Small intestine (tissue), 7 donors: ENCODE measurements at regions not wholly inside any gene's neighbourhood (a gene's known extent, or its start where the extent isn't known, plus 50 kb on each side); places are given as distances from the start of the nearest gene placed in this dataset.

Experiments
- DNase-seq, 2 donors: peaks; one replicate each; pipeline versions ENCODE4 v3.0.0 to v3.0.0-alpha.2; 2013
- FAIRE-seq: peaks from 2 replicates; lab custom pipeline; 2012; peaks lifted over from hg19 to GRCh38; lab: Jason Lieb, UNC
- H3K27ac ChIP-seq, 3 donors: one replicate each; pipeline ENCODE4 v1.5.1; 2013; ENCODE audit warnings: low read length in 2 of 3, mild to moderate bottlenecking in 2 of 3, control low read depth in 1 of 3, inconsistent platforms in 1 of 3, low read depth in 1 of 3, moderate library complexity in 1 of 3
- H3K27me3 ChIP-seq, 3 donors: one replicate each; pipeline ENCODE4 v1.6.1; 2013; ENCODE audit warnings: low read length in 3 of 3, inconsistent platforms in 1 of 3; ENCODE audit not compliant: control insufficient read depth in 3 of 3, insufficient read depth in 3 of 3
- H3K36me3 ChIP-seq, 3 donors: one replicate each; pipeline ENCODE4 v1.6.1; 2013; ENCODE audit warnings: low read length in 3 of 3, inconsistent platforms in 1 of 3, low read depth in 1 of 3, mild to moderate bottlenecking in 1 of 3, moderate library complexity in 1 of 3; ENCODE audit not compliant: control insufficient read depth in 3 of 3, insufficient read depth in 2 of 3
- H3K4me1 ChIP-seq, 3 donors: one replicate each; pipeline ENCODE4 v1.6.1; 2013; ENCODE audit warnings: low read length in 2 of 3, inconsistent platforms in 1 of 3, low read depth in 1 of 3, mild to moderate bottlenecking in 1 of 3, moderate library complexity in 1 of 3; ENCODE audit not compliant: control insufficient read depth in 3 of 3, insufficient read depth in 2 of 3
- H3K4me3 ChIP-seq, 3 donors: one replicate each; pipeline ENCODE4 v1.5.1; 2013; ENCODE audit warnings: low read length in 3 of 3, control low read depth in 1 of 3, inconsistent platforms in 1 of 3, low read depth in 1 of 3, mild to moderate bottlenecking in 1 of 3, moderate library complexity in 1 of 3
- H3K9me3 ChIP-seq, 2 donors: one replicate each; pipeline ENCODE4 v1.6.1; 2013; ENCODE audit warnings: low read depth in 1 of 2, low read length in 1 of 2; ENCODE audit not compliant: control insufficient read depth in 2 of 2, insufficient read depth in 1 of 2
- WGBS, 3 donors: extraction: QIAGEN DNeasy Blood & Tissue Kit; methylation state at CpG; one replicate each; pipeline ENCODE4 v1.1.7; 2013; 5-methylcytosine and 5-hydroxymethylcytosine counted together
- donor health status: healthy with polysubstance abuse.
- donor health status: control.
- donor health status: control.
- donor health status: Bipolar disorder and iron deficiency.
- donor health status: healthy.

- Histone ChIP-seq H3K9me3 (no peaks in the 10 kb centered on the region), H3K4me1 (no peaks in the 10 kb centered on the region), H3K27ac (no peak overlapping the region), H3K36me3 (no peaks in the 10 kb centered on the region), H3K27me3 (no peaks in the 10 kb centered on the region), H3K4me3 (no peak overlapping the region)
- 79 to 91% (median 80%) methylated on average over 1 of the region's 1 CpG for WGBS, 3 donors
- DNase-seq (no peak), FAIRE-seq (no peak)
These were observed 87.4 kb upstream of the LRRC55 start for GRCh38 chr11:57094181-57094935.

GRCh38 chr11:57095417-57095816 is 86.3 kb upstream of the LRRC55 start:
- FAIRE-seq (no peak), DNase-seq (no peak)
- Histone ChIP-seq H3K4me3 (no peak overlapping the region), H3K4me1 (no peaks in the 10 kb centered on the region), H3K36me3 (no peaks in the 10 kb centered on the region), H3K27ac (no peak overlapping the region), H3K27me3 (no peaks in the 10 kb centered on the region), H3K9me3 (no peaks in the 10 kb centered on the region)
- 64 to 85% (median 72%) methylated on average over 3 of the region's 3 CpGs for WGBS, 3 donors

- 73 to 77% (median 74%) methylated on average over 3 of the region's 3 CpGs for WGBS, 3 donors
These were observed 85.9 kb upstream of the LRRC55 start for GRCh38 chr11:57095896-57096295.

GRCh38 chr11:57097149-57097548 is 84.6 kb upstream of the LRRC55 start:
- no peaks in the 10 kb centered on the region for H3K4me1 ChIP-seq
- H3K36me3 ChIP-seq, result no peaks in the 10 kb centered on the region
- FAIRE-seq (no peak), DNase-seq (no peak)
- no peak overlapping the region for H3K4me3 ChIP-seq
- H3K27ac ChIP-seq, result no peak overlapping the region
- WGBS, 3 donors, result 76 to 87% (median 86%) methylated on average over 2 of the region's 2 CpGs
- no peaks in the 10 kb centered on the region for H3K9me3 ChIP-seq
- no peaks in the 10 kb centered on the region for H3K27me3 ChIP-seq

More at GRCh38 chr11:57095896-57096295, 85.9 kb upstream of the LRRC55 start:
- Histone ChIP-seq H3K9me3 (no peaks in the 10 kb centered on the region), H3K27ac (no peak overlapping the region), H3K4me1 (no peaks in the 10 kb centered on the region), H3K4me3 (no peak overlapping the region), H3K36me3 (no peaks in the 10 kb centered on the region), H3K27me3 (no peaks in the 10 kb centered on the region)
- DNase-seq, result no peak
- FAIRE-seq, result no peak

GRCh38 chr11:57098191-57098590 is 83.6 kb upstream of the LRRC55 start:
- H3K4me3 ChIP-seq, result no peak overlapping the region
- H3K27ac ChIP-seq, result no peak overlapping the region
- H3K9me3 ChIP-seq, result no peaks in the 10 kb centered on the region
- H3K27me3 ChIP-seq, result no peaks in the 10 kb centered on the region
- 55 to 75% (median 68%) methylated on average over 2 of the region's 2 CpGs for WGBS, 3 donors
- no peak for FAIRE-seq
- H3K36me3 ChIP-seq, result no peaks in the 10 kb centered on the region
- DNase-seq, result no peak
- H3K4me1 ChIP-seq, result no peaks in the 10 kb centered on the region

- H3K4me1 ChIP-seq, result no peaks in the 10 kb centered on the region
- H3K4me3 ChIP-seq, result no peak overlapping the region
- no peak overlapping the region for H3K27ac ChIP-seq
- H3K9me3 ChIP-seq, result no peaks in the 10 kb centered on the region
- DNase-seq (peak in 1 of 2 donors; percentile 7), FAIRE-seq (no peak)
- H3K36me3 ChIP-seq, result no peaks in the 10 kb centered on the region
- WGBS, 3 donors, result 41 to 63% (median 51%) methylated on average over 5 of the region's 5 CpGs
- H3K27me3 ChIP-seq, result no peaks in the 10 kb centered on the region
These were observed 81.0 kb upstream of the LRRC55 start for GRCh38 chr11:57100638-57101331.

- Histone ChIP-seq H3K27me3 (no peaks in the 10 kb centered on the region), H3K27ac (no peak overlapping the region), H3K4me1 (no peaks in the 10 kb centered on the region), H3K36me3 (no peaks in the 10 kb centered on the region), H3K4me3 (no peak overlapping the region), H3K9me3 (peaks cover 0 to 4% of the 10 kb centered on the region in 2 donors)
- 68 to 83% (median 70%) methylated on average over 6 of the region's 6 CpGs for WGBS, 3 donors
- FAIRE-seq (no peak), DNase-seq (no peak)
These were observed 77.7 kb upstream of the LRRC55 start for GRCh38 chr11:57103899-57104605.

- Histone ChIP-seq H3K27ac (no peak overlapping the region), H3K4me3 (no peak overlapping the region), H3K27me3 (no peaks in the 10 kb centered on the region), H3K9me3 (peaks cover 0 to 4% of the 10 kb centered on the region in 2 donors), H3K4me1 (no peaks in the 10 kb centered on the region), H3K36me3 (no peaks in the 10 kb centered on the region)
- 89 to 94% (median 94%) methylated on average over 3 of the region's 3 CpGs for WGBS, 3 donors
- FAIRE-seq (no peak), DNase-seq (no peak)
These were observed 72.4 kb upstream of the LRRC55 start for GRCh38 chr11:57109331-57109730.
